ENCODE measurements at regions not wholly inside any gene's neighbourhood (a gene's known extent, or its start where the extent isn't known, plus 50 kb on each side); places are given as distances from the start of the nearest gene placed in this dataset.
"Not testable (repeated sequence)": the region's sequence is repeated elsewhere in the genome, so short reads cannot be mapped to it uniquely, and the experiment has no call there.

DNA sequence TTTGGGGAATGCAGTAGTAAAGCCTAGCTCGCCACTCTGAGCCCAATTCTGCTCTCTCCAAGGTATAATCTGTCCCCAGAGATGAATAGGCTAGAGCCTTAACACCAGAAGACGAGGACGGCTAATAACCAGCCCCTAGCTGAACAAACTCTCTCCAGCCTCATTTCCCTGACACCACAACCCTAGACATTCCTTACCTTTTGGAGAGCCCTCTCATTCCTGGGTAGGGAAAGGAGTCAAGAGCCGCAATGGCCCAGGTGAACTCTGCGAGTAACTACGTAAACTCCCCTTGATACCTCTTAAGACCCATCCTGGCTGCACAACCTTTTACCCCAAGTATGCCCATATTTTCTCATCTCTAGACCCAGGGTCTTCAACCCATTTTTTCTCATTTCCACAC is 722.9 kb downstream of the BCL11A start:
- ChIA-PET CTCF (ENCODE audit: partially characterized antibody) (no interaction called here), POLR2A (ENCODE audit: partially characterized antibody) (no interaction called here)
- no peak for DNase-seq
- Mint-ChIP-seq H3K4me1 (no peaks in the 10 kb centered on the region), H3K27me3 (no peaks in the 10 kb centered on the region), H3K36me3 (no peaks in the 10 kb centered on the region), H3K4me3 (no peak overlapping the region), H3K9me3 (peaks cover 0 to 5% (median under 1%) of the 10 kb centered on the region in 8 donors), H3K27ac (no peak overlapping the region)
- Histone ChIP-seq H3K36me3 (ENCODE audit: insufficient read depth, low read length) (no peaks in the 10 kb centered on the region), H3K27me3 (ENCODE audit: insufficient read depth, low read length) (no peaks in the 10 kb centered on the region), H3K4me3 (ENCODE audit: low read length in 2 of 2) (no peak overlapping the region), H3K4me1 (ENCODE audit: insufficient read depth, low read length) (no peaks in the 10 kb centered on the region), H3K9me3 (ENCODE audit: control insufficient read depth in 1 of 2, low read length in 2 of 2) (no peaks in the 10 kb centered on the region), H3K27ac (ENCODE audit: low read depth, low read length) (no peak overlapping the region)
- intact Hi-C loops (cut with micrococcal nuclease): no loop called here

DNA sequence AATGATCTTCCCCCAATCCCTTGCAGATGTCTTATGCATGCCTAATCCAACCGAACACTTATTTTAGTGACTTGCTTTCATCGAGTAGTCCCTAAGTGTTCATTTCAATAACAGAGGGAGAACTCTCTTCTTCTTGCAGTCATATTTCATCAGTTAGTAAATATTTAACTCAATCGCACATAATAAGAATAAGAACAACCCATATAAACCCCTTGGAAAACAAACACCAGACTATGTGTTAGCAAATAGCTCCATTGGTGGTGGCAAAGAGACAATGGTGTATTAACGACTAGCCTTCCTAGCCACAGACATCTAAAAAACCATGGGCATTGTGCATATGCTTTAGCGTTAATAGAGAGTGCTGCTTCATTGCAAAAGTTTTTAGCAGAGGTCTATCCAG is 725.8 kb downstream of the BCL11A start:
- DNase-seq: no peak
- H3K27ac Mint-ChIP-seq: no peak overlapping the region
- no peak overlapping the region for H3K27ac ChIP-seq (ENCODE audit: low read depth, low read length)
- H3K9me3 ChIP-seq (ENCODE audit: control insufficient read depth in 1 of 2, low read length in 2 of 2): no peaks in the 10 kb centered on the region
- ChIA-PET CTCF (ENCODE audit: partially characterized antibody) (no interaction called here), POLR2A (ENCODE audit: partially characterized antibody) (no interaction called here)
- H3K9me3 Mint-ChIP-seq: peaks cover 0 to 3% (median 0%) of the 10 kb centered on the region in 8 donors
- no peaks in the 10 kb centered on the region for H3K27me3 Mint-ChIP-seq
- H3K4me3 ChIP-seq (ENCODE audit: low read length in 2 of 2): no peak overlapping the region
- no peaks in the 10 kb centered on the region for H3K4me1 Mint-ChIP-seq
- intact Hi-C loops (cut with micrococcal nuclease): no loop called here
- H3K36me3 ChIP-seq (ENCODE audit: insufficient read depth, low read length): no peaks in the 10 kb centered on the region
- H3K36me3 Mint-ChIP-seq: no peaks in the 10 kb centered on the region
- no peaks in the 10 kb centered on the region for H3K4me1 ChIP-seq (ENCODE audit: insufficient read depth, low read length)
- no peaks in the 10 kb centered on the region for H3K27me3 ChIP-seq (ENCODE audit: insufficient read depth, low read length)
- H3K4me3 Mint-ChIP-seq: no peak overlapping the region

DNA sequence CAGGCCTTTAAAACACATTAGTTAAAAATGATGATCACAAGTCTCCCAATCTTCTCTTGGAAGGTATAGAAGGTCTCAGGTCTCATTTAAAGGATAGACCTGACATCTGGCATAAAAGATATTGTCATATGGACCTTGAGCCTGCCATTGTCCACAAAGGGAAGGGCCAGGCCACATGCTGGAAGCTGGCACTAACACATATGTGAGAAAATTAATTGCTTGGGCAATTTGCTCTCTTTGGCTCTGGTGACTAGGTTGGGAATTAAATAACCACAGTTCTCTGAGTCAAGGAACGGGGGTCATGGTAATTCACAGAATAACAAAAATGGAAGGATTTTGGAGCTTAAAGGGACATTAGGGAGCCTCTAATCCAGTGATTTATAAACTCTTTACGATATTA is 727.3 kb downstream of the BCL11A start:
- ChIA-PET POLR2A (ENCODE audit: partially characterized antibody) (no interaction called here), CTCF (ENCODE audit: partially characterized antibody) (no interaction called here)
- Histone ChIP-seq H3K27ac (ENCODE audit: low read depth, low read length) (no peak overlapping the region), H3K9me3 (ENCODE audit: control insufficient read depth in 1 of 2, low read length in 2 of 2) (no peaks in the 10 kb centered on the region), H3K4me3 (ENCODE audit: low read length in 2 of 2) (no peak overlapping the region), H3K36me3 (ENCODE audit: insufficient read depth, low read length) (no peaks in the 10 kb centered on the region), H3K27me3 (ENCODE audit: insufficient read depth, low read length) (no peaks in the 10 kb centered on the region), H3K4me1 (ENCODE audit: insufficient read depth, low read length) (no peaks in the 10 kb centered on the region)
- no peak overlapping the region for H3K4me3 Mint-ChIP-seq
- no peak overlapping the region for H3K27ac Mint-ChIP-seq
- peaks cover 0 to 2% (median 0%) of the 10 kb centered on the region in 8 donors for H3K9me3 Mint-ChIP-seq
- intact Hi-C loops (cut with micrococcal nuclease): no loop called here
- no peaks in the 10 kb centered on the region for H3K27me3 Mint-ChIP-seq
- DNase-seq: no peak
- no peaks in the 10 kb centered on the region for H3K4me1 Mint-ChIP-seq
- H3K36me3 Mint-ChIP-seq: no peaks in the 10 kb centered on the region

DNA sequence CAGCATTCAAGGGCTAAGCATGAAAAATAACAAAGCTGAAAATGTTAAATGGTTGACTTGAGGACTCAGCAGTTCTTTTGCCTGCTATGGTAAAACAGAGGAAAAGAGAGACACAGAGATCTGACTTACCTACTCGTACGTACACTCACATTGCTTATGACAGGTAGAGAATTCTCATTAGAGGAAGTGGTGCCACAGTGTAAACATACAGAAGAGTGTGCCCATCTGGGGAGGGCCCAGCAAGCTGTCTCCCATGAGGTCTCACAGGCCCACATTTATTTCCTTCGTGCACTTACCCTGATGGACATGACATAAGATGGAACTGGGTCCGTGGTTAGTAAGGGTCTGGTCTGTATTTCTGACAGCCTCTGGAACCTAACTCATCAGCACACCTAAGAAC is 729.1 kb downstream of the BCL11A start:
- Histone ChIP-seq H3K9me3 (ENCODE audit: control insufficient read depth in 1 of 2, low read length in 2 of 2) (no peaks in the 10 kb centered on the region), H3K36me3 (ENCODE audit: insufficient read depth, low read length) (no peaks in the 10 kb centered on the region), H3K27ac (ENCODE audit: low read depth, low read length) (no peak overlapping the region), H3K4me3 (ENCODE audit: low read length in 2 of 2) (no peak overlapping the region), H3K4me1 (ENCODE audit: insufficient read depth, low read length) (no peaks in the 10 kb centered on the region), H3K27me3 (ENCODE audit: insufficient read depth, low read length) (no peaks in the 10 kb centered on the region)
- ChIA-PET CTCF (ENCODE audit: partially characterized antibody) (no interaction called here), POLR2A (ENCODE audit: partially characterized antibody) (no interaction called here)
- no peak overlapping the region for H3K4me3 Mint-ChIP-seq
- no peak overlapping the region for H3K27ac Mint-ChIP-seq
- peaks cover 0 to 2% (median 0%) of the 10 kb centered on the region in 8 donors for H3K9me3 Mint-ChIP-seq
- no peaks in the 10 kb centered on the region for H3K4me1 Mint-ChIP-seq
- no peaks in the 10 kb centered on the region for H3K27me3 Mint-ChIP-seq
- H3K36me3 Mint-ChIP-seq: no peaks in the 10 kb centered on the region
- no peak for DNase-seq
- intact Hi-C loops (cut with micrococcal nuclease): no loop called here

DNA sequence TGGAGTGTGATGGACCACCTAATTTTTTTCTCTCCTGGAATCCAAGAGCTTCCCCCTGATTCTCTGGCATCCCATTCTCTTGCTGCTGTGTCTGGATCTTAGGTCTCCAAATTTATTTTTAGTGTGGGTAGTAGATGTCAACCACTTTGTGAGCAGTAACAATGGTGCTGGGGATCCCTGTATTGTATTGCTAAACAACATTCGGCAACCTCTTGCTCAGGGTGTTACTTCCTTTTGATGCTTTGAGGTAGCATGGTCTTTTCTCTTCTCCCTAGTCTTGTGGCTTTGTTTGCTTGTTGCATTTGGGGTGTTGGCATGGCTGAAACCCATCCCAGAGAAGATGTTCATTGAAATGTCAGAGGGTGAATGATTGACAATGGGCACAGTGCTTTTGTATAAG is 737.4 kb downstream of the BCL11A start:
- Histone ChIP-seq H3K4me3 (ENCODE audit: low read length in 2 of 2) (no peak overlapping the region), H3K27ac (ENCODE audit: low read depth, low read length) (no peak overlapping the region), H3K4me1 (ENCODE audit: insufficient read depth, low read length) (no peaks in the 10 kb centered on the region), H3K9me3 (ENCODE audit: control insufficient read depth in 1 of 2, low read length in 2 of 2) (no peaks in the 10 kb centered on the region), H3K27me3 (ENCODE audit: insufficient read depth, low read length) (no peaks in the 10 kb centered on the region), H3K36me3 (ENCODE audit: insufficient read depth, low read length) (no peaks in the 10 kb centered on the region)
- no peak for DNase-seq
- no peaks in the 10 kb centered on the region for H3K36me3 Mint-ChIP-seq
- intact Hi-C loops (cut with micrococcal nuclease): no loop called here
- H3K27me3 Mint-ChIP-seq: no peaks in the 10 kb centered on the region
- no peaks in the 10 kb centered on the region for H3K4me1 Mint-ChIP-seq
- H3K4me3 Mint-ChIP-seq: no peak overlapping the region
- H3K27ac Mint-ChIP-seq: no peak overlapping the region
- ChIA-PET CTCF (ENCODE audit: partially characterized antibody) (no interaction called here), POLR2A (ENCODE audit: partially characterized antibody) (no interaction called here)
- H3K9me3 Mint-ChIP-seq: peaks cover 0 to 2% (median 0%) of the 10 kb centered on the region in 8 donors

DNA sequence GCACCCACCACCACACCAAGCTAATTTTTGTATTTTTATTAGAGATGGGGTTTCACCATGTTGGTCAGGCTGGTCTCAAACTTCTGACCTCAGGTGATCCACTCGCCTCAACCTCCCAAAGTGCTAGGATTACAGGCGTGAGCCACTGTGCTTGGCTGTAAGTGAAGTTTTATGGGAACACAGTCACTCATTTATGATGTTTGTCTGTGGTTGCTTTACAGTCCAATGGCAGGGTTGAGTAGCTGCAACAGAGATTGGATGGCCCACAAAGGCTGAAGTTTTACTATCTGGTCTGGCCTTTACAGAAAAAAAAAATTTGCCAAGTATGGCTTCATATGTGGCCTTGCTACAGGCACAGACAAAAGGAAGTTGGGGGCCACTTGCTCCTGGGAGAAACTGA is 743.2 kb downstream of the BCL11A start:
- H3K27me3 Mint-ChIP-seq; H3K4me3 Mint-ChIP-seq; H3K36me3 Mint-ChIP-seq; H3K4me1 Mint-ChIP-seq; H3K9me3 ChIP-seq (ENCODE audit: control insufficient read depth in 1 of 2, low read length in 2 of 2); DNase-seq; H3K9me3 Mint-ChIP-seq; H3K4me1 ChIP-seq (ENCODE audit: insufficient read depth, low read length); intact Hi-C loops (cut with micrococcal nuclease); H3K36me3 ChIP-seq (ENCODE audit: insufficient read depth, low read length); H3K27me3 ChIP-seq (ENCODE audit: insufficient read depth, low read length); POLR2A ChIA-PET (ENCODE audit: partially characterized antibody); H3K27ac Mint-ChIP-seq; H3K27ac ChIP-seq (ENCODE audit: low read depth, low read length); CTCF ChIA-PET (ENCODE audit: partially characterized antibody); H3K4me3 ChIP-seq (ENCODE audit: low read length in 2 of 2): not testable (repeated sequence)

DNA sequence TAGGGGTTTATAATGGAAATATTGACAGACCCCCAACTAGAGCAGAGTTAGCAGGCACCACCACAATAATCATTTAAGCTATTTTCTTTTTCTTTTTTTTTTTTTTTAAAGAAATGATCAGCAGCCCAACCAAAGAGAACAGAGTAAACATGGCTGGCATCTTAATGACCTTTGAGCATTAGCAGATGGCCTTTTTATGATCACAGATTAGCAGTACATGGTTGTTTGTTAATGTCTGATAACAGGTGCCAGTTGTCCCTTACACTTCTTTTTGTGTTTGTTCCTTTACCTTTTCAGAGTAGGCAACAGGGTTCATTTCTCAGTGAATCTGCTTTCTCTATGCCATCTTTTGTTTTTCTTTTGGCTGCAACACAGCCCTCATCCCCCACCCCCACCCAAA is 747.0 kb downstream of the BCL11A start:
- Histone ChIP-seq H3K4me3 (ENCODE audit: low read length in 2 of 2) (no peak overlapping the region), H3K27ac (ENCODE audit: low read depth, low read length) (no peak overlapping the region), H3K27me3 (ENCODE audit: insufficient read depth, low read length) (no peaks in the 10 kb centered on the region), H3K9me3 (ENCODE audit: control insufficient read depth in 1 of 2, low read length in 2 of 2) (no peaks in the 10 kb centered on the region), H3K36me3 (ENCODE audit: insufficient read depth, low read length) (no peaks in the 10 kb centered on the region), H3K4me1 (ENCODE audit: insufficient read depth, low read length) (no peaks in the 10 kb centered on the region)
- H3K4me1 Mint-ChIP-seq: no peaks in the 10 kb centered on the region
- POLR2A ChIA-PET (ENCODE audit: partially characterized antibody): no interaction called here
- H3K4me3 Mint-ChIP-seq: no peak overlapping the region
- H3K36me3 Mint-ChIP-seq: no peaks in the 10 kb centered on the region
- peaks cover 0 to 3% (median 0%) of the 10 kb centered on the region in 8 donors for H3K9me3 Mint-ChIP-seq
- CTCF ChIA-PET (ENCODE audit: partially characterized antibody): no interaction called here
- no peak overlapping the region for H3K27ac Mint-ChIP-seq
- intact Hi-C loops (cut with micrococcal nuclease): no loop called here
- DNase-seq: no peak
- no peaks in the 10 kb centered on the region for H3K27me3 Mint-ChIP-seq

DNA sequence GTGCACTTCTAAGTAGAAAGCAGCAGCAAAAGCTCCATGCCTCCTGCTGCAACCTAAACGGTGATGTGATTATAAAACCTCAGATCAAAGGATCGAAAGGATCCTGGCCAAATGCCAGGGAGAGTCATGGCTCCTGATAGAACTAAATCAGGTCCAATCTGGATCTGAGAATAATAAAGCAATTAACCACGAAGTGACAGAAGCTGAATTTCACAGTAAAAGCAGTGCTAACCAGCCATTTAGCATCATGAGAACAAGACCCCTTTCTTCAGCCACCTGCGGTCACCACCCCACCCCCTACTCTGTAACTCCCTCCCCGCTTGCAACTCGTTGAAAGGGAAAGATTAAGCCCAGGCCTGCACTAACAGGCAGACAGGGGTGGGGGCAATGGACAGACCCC is 748.7 kb downstream of the BCL11A start:
- H3K9me3 Mint-ChIP-seq: peaks cover 0 to 8% (median 0%) of the 10 kb centered on the region in 8 donors

More for the DNA sequence above, 748.7 kb downstream of the BCL11A start:
- ChIA-PET POLR2A (ENCODE audit: partially characterized antibody) (no interaction called here), CTCF (ENCODE audit: partially characterized antibody) (no interaction called here)
- no peaks in the 10 kb centered on the region for H3K36me3 Mint-ChIP-seq
- no peak overlapping the region for H3K27ac ChIP-seq (ENCODE audit: low read depth, low read length)
- H3K4me3 ChIP-seq (ENCODE audit: low read length in 2 of 2): no peak overlapping the region
- intact Hi-C loops (cut with micrococcal nuclease): no loop called here
- no peaks in the 10 kb centered on the region for H3K4me1 ChIP-seq (ENCODE audit: insufficient read depth, low read length)
- H3K36me3 ChIP-seq (ENCODE audit: insufficient read depth, low read length): no peaks in the 10 kb centered on the region
- no peak overlapping the region for H3K27ac Mint-ChIP-seq
- no peaks in the 10 kb centered on the region for H3K4me1 Mint-ChIP-seq
- H3K4me3 Mint-ChIP-seq: no peak overlapping the region
- no peak for DNase-seq
- no peaks in the 10 kb centered on the region for H3K9me3 ChIP-seq (ENCODE audit: control insufficient read depth in 1 of 2, low read length in 2 of 2)
- no peaks in the 10 kb centered on the region for H3K27me3 Mint-ChIP-seq
- H3K27me3 ChIP-seq (ENCODE audit: insufficient read depth, low read length): no peaks in the 10 kb centered on the region
